Prostate gland (tissue), 2 donors: ENCODE measurements at regions not wholly inside any gene's neighbourhood (a gene's known extent, or its start where the extent isn't known, plus 50 kb on each side); places are given as distances from the start of the nearest gene placed in this dataset.

Experiments
- DNase-seq: peaks from one replicate; pipeline ENCODE4 v3.0.0-alpha.2; 2019; ENCODE audit warnings: low spot score
- H3K27ac ChIP-seq, 2 donors: fragments of 200-600 bp; sonication (generic); 2 replicates each; pipeline ENCODE4 v1.5.1; 2017 to 2019
- H3K27me3 ChIP-seq: fragments of 200-600 bp; sonication (generic); replicated peaks from 2 replicates; pipeline ENCODE4 v1.5.1; 2019; ENCODE audit not compliant: insufficient read depth
- H3K36me3 ChIP-seq, 2 donors: fragments of 200-600 bp; sonication (generic); 1 replicate in 1 of 2; 2 replicates in 1 of 2; pipeline versions ENCODE4 v1.5.1 to v1.8.1; 2017 to 2019
- H3K4me1 ChIP-seq: fragments of 200-600 bp; sonication (generic); replicated peaks from 2 replicates; pipeline ENCODE4 v1.5.1; 2019
- H3K4me3 ChIP-seq, 2 donors: fragments of 200-600 bp; sonication (generic); 2 replicates each; pipeline ENCODE4 v1.5.1; 2017 to 2019
- H3K9me3 ChIP-seq: fragments of 200-600 bp; sonication (generic); 2 replicates; pipeline ENCODE4 v1.5.1; 2017
- CTCF ChIP-seq, 4 experiments: fragments of 200-600 bp in 2 of 4; fragments of 450-650 bp in 2 of 4; sonication (generic) in 2 of 4; IDR thresholded peaks; 1 replicate in 3 of 4; 2 replicates in 1 of 4; pipeline ENCODE4 v1.5.1; 2016 to 2019; ENCODE audit warnings: antibody characterized with exemption in 4 of 4, mild to moderate bottlenecking in 2 of 4, moderate library complexity in 2 of 4
- POLR2A ChIP-seq: fragments of 450-650 bp; IDR thresholded peaks from one replicate; pipeline ENCODE4 v1.6.1; 2016; ENCODE audit warnings: antibody characterized with exemption, mild to moderate bottlenecking
- POLR2AphosphoS5 ChIP-seq: sonication (generic); formaldehyde crosslinking; IDR thresholded peaks from one replicate; pipeline ENCODE4 v1.6.1; 2017; ENCODE audit warnings: antibody characterized with exemption
- WGBS: methylation state at CpG from one replicate; pipeline ENCODE4 v1.1.5; 2018; 5-methylcytosine and 5-hydroxymethylcytosine counted together
- intact Hi-C: fragments of 100-400 bp; cut with DNase I; formaldehyde crosslinking; loops from one replicate; pipeline ENCODE4 v1.14.2; 2022

GRCh38 chr21:43289442-43289841, 120.6 kb downstream of the CRYAA start:
- Histone ChIP-seq H3K27me3 (no peaks in the 10 kb centered on the region), H3K9me3 (no peaks in the 10 kb centered on the region), H3K36me3 (no peaks in the 10 kb centered on the region), H3K27ac (no peak overlapping the region), H3K4me1 (no peaks in the 10 kb centered on the region), H3K4me3 (no peak overlapping the region)
- intact Hi-C loops: no loop called here
- DNase-seq: no peak
- 90% methylated on average over 2 of the region's 2 CpGs for WGBS
- TF ChIP-seq CTCF (IDR thresholded peaks at IDR 0.05) (no peak), POLR2AphosphoS5 (no peak), POLR2A (no peak)

GRCh38 chr21:43287795-43288755, 119.3 kb downstream of the CRYAA start:
- TF ChIP-seq CTCF (IDR thresholded peaks at IDR 0.05) (no peak), POLR2AphosphoS5 (peak; percentile 79)
- H3K4me1 ChIP-seq: no peaks in the 10 kb centered on the region
- peak overlapping the region; percentile 25 to 68 for H3K27ac ChIP-seq
- no peaks in the 10 kb centered on the region for H3K27me3 ChIP-seq
- no peaks in the 10 kb centered on the region for H3K9me3 ChIP-seq
- peak; percentile 89 for DNase-seq
- no peak overlapping the region for H3K4me3 ChIP-seq
- 40% methylated on average over 22 of the region's 22 CpGs for WGBS
- intact Hi-C loops: no loop called here
- H3K36me3 ChIP-seq: no peaks in the 10 kb centered on the region

GRCh38 chr21:43287111-43287760, 118.4 kb downstream of the CRYAA start:
- no peak for DNase-seq
- Histone ChIP-seq H3K4me3 (no peak overlapping the region), H3K27me3 (no peaks in the 10 kb centered on the region), H3K27ac (peak overlapping the region; percentile 25 to 68), H3K36me3 (no peaks in the 10 kb centered on the region), H3K4me1 (no peaks in the 10 kb centered on the region), H3K9me3 (no peaks in the 10 kb centered on the region)
- intact Hi-C loops: no loop called here
- 86% methylated on average over 19 of the region's 19 CpGs for WGBS
- TF ChIP-seq POLR2A (no peak), CTCF (IDR thresholded peaks at IDR 0.05) (no peak), POLR2AphosphoS5 (no peak)

GRCh38 chr21:43286196-43286595, 117.4 kb downstream of the CRYAA start:
- Histone ChIP-seq H3K4me1 (no peaks in the 10 kb centered on the region), H3K9me3 (no peaks in the 10 kb centered on the region), H3K27ac (no peak overlapping the region), H3K36me3 (no peaks in the 10 kb centered on the region), H3K4me3 (no peak overlapping the region), H3K27me3 (no peaks in the 10 kb centered on the region)
- TF ChIP-seq POLR2AphosphoS5: no peak
- TF ChIP-seq POLR2A: no peak
- no peak for TF ChIP-seq CTCF (IDR thresholded peaks at IDR 0.05)
- 93% methylated on average over 5 of the region's 5 CpGs for WGBS
- intact Hi-C loops: no loop called here
- DNase-seq: no peak
